NCI-H146 treated with DMSO at 0.1 percent for 48 hours (cell line): ENCODE measurements at regions not wholly inside any gene's neighbourhood (a gene's known extent, or its start where the extent isn't known, plus 50 kb on each side); places are given as distances from the start of the nearest gene placed in this dataset.

ENCODE experiments used
- DNase-seq: peaks from one replicate; lab custom pipeline; 2025; ENCODE audit not compliant: unreplicated experiment; lab: John Stamatoyannopoulos, UW

DNA sequence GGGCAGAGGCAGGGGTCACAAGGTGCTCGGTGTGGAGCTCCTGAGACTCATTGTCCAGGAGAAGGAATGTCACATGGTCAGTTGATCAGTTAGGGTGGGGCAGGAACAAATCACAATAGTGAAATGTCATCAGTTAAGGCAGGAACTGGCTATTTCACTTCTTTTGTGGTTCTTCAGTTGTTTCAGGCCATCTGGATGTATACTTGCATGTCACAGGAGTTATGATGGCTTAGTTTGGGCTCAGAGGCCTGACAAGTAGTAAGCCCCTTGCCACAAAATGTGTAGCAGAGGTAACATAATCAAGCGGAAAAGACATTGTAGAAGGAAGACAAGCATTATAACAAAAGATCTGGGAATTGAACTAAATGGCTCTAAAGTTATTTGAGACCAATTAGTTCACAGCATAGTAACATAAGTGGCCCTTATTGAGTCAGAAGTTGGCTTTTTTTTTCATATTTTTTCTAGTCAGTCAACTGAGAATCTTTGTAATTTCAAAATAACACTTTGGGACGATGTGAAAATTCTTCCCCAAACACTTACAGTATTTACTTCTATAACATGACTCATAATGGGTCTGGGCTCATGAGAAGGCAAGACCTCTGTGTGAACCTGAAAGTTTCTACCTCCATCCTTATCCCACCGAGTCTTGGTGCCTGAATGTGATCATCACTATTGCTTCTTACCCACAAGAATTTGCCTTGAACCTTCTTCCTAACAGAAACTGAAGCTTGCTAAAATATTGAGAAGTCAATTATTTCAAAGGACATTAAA, 137.0 kb upstream of the DPT start:
- DNase-seq = no peak

DNA sequence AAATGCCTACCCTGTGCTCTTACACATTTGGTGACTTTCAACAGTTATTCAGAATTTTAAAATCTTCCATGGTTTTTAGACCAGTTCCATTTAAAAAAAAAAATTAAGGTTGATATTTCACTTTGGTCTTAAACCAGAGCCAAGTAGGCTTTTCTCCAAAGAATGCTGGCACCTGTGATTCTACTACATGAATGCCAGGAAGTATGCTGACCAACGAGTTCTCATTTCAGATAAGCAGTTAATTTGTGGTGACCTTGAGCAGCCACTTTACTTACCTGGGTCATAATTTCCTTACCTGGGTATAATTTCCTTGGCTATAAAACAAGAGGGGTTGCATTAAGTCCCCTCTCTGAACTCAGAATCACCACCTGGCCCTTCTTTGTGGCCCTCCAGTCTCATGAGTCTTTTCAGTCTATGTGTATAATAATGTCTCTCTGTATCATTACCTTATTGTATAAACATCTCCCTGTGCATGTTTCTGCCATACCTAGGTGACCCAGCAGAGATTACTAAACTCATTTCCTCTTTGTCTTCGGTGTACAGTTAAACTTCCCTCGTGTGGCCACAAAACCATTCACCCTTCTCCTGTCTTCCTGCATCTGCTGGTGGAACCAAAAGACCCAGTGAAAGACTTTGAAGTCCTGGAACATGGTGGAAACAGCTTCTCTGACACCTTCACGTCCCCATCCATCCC, 139.1 kb upstream of the DPT start:
- no peak for DNase-seq

DNA sequence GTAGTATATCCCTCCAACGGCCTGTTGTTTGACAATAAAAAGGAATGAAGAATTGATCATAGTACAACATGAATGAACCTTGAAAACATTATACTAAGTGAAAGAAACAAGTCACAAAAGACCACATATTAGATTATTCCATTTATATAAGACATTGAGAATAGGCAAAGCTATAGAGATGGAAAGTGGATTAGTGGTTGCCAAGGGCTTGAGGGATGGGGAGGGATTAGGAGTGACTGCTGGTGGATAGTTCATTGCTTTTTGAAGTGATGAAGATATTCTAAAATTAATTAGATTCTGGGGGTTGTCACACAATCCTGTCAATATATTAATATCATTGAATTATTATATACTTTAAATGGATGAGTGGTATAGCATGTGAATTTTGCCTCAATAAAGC, 142.5 kb upstream of the DPT start:
- DNase-seq = no peak

DNA sequence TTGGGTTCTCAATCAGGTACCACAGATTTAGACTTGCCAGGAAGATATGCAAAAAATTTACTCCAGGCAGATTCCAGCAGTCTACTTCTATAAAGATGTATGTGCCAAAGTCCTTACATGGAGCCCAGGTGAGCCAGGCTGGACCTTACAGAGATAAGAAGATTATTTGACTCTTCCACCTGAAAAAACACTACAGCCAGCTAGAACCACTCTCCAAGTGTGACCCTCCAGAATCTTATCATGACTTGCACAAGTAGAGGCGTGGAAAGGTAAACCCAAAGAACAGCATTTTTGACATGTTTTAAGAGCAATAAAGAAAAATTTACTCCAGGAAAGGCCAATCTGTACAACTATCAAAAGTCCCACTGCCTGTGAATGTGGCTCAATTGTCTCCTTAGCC, 146.8 kb upstream of the DPT start:
- DNase-seq = no peak

DNA sequence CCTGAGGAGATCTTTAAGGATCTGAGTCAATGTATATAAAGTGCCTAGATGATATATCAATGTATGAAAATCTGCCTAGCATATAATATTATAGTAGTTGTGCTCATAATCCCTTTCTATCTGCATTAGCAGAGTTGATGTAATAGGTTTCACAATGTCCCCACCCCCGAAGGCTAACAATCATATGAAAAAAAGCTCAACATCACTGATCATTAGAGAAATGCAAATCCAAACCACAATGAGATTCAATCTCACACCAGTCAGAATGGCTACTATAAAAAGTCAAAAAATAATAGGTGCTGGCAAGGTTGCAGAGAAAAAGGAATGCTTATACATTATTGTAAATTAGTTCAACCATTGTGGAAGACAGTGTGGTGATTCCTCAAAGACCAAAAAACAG, 147.8 kb upstream of the DPT start:
- no peak for DNase-seq

DNA sequence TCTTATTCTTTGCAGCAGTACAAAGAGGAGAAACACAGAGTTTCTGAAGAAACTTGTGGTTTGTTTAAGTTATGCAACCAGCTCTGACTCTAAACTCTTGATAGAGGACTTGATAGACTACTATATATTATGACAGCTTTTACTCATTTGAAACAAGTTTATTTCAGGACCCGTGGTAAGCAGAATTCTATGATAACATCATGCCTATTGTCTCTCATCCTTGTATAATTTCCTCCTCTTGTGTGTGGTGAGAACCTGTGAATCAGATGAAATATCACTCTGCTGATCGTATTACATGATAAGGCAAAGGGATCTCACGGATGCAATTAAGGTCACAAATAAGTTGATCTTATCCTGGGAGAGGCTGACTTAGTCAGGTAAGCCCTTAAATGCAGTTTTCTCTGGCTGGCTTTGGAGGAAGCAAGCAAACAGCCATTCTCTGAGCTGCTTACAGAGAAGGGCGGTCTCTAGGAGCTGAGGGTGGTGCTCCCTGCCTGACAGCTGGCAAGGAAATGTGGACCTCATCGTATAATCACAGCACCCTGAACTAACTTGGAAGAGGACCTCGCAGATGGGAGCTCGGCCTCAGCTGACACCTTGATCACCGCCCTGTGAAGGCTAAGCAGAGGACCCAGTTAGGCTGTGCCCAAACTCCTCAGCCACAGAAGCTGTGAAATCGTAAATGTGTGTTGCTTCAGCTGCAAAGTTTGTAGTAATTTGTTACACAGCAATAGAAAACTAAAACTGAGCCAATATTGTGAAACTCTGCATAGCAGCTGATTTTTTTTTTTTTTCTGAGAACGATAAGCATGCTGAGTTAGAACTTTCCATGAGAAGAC, 151.1 kb upstream of the DPT start:
- peak; percentile 47 for DNase-seq

DNA sequence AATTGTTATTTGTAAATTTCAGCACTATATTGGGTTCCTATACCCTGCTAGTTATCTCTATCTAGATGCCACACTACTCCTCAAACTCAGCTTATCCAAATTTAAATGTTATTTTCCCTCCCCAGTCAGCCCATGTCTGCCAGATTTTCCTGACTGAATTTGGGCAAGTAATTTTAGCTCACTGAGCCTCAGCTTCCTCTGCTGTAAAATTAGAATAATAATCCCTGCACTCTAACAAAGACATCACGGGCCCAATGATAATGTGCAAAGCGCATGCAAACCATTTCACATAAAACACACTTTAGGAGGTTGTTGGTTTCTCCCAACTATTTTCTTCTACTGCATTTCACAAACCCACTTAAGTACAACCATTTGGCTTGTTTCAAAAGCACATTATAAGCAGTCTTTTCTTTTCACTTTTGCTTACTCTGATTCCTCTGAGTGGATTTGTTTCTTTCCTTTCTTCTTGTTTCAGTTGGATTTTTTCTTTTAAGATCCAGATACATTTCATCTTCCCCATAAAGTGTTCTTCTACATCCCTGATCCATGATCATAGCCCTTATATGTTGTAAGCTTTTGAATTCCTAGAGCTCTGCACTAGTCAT, 152.8 kb upstream of the DPT start:
- no peak for DNase-seq

DNA sequence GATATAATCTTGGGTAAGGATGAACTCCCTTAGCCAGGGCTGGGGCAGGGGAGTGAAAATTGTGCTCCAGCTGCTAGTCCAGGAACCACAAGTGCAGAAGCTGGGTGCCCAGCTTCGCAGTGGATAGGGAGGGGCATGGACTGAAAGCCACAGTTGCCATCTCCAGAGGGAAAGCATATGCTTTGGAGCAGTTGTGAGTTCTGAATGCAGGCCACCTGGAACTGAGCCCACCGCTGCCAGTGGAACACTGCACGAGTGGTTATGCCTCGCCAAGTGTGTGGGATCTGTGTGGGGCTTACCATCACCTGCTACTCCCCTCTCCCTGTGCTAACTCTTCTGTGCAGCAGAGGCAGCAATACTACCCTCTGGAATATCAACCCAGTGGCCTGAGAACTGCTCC, 158.4 kb upstream of the DPT start:
- no peak for DNase-seq

DNA sequence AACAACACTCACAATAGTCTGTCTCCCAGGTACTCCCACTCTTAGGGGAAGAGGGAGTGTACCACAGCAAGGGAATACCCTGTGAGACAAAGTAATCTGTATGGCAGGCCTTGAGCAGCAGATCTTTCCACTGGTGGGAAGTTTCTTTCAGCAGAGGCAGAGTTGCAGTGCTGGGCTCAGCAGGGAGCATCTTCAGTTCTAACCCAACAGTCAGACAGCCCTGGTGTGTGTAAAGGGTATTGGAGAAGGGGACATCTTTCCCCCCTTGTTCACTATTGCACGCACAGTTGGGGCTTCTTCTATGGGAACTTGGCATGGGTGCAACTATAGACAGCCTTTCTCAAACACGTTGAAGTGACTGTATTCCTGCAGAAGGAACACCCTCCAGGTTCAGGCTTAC, 159.4 kb upstream of the DPT start:
- DNase-seq = no peak

DNA sequence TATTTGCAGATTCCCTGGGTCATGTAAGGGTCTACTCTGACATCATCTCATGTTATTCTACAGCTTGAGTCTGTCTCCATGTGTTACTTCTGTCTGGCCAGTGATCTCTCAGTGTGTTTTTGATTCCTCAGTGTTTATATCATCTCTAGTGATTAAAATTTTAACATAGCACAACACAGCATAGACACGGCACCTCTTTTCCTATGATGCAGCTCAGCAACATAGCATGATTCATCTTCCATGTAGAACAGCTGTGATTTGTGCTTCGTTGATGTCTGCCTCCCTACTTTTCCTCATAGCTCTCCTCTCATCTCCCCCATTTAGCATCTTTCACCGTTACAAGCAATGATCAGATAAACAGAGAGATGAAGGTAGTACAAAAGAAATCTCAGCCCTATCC, 163.9 kb upstream of the DPT start:
- DNase-seq = no peak

DNA sequence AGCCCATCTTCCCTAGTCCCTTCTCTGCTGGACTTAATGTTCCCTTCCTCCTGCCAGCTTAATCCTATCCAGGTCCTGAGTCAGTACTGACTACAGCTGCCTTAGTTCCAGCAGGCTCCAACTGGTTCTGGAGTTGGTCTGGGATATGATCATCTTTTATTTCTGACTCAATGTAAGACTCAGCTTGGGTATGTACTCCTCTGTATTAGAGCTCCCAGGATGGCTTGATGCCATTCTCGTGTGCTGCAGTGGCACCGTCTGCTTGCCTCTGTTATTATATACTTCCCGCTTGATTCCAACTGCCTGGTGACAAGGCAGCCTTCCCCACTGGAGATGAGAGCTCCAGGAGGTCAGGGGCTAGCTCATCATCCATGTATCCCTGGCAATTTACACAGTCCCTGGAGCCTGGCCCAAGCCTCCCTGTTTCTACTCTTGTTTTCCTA, 164.4 kb upstream of the DPT start:
- DNase-seq = peak; percentile 10

DNA sequence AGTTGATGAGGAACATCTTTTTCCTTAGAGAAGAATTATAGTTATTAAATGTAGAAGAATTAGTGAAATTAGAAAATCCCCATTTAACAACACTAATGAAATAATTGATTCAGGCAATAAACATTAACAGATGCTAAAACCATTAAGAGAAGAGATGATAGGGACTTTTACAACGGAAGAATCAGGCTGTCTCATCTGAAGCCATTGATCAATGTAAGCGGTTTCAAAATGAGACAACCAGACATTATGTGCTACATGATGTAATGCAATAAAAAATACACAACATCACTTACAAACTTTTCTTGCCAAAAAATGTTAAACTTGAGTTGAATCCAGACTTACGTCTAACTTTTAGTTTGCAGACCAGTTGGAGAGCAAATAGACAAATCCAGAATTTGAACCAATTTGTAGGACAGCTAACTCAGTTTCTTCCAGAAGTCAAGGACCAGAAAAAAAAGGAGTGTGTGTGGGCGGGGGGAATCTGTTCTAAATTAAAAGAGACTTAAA, 165.4 kb upstream of the DPT start:
- no peak for DNase-seq

DNA sequence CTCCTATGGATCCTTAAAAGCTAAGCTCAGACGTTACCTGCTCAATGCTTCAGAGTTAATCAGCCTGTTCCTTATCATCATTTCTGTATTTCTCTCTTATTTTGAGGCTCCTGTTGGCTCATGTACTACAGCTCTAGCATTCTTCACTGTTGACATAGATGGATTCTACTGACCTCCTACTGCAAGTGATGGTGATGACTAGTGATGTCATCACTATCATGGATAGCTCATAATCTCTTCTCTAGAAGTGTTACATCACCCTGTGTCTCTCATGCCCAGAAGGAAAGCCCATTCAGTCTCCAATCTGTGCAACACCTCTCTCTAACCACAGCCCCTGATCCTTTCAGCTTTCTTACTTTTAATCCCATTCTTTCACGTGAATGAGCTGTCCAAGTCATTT, 168.2 kb upstream of the DPT start:
- no peak for DNase-seq

DNA sequence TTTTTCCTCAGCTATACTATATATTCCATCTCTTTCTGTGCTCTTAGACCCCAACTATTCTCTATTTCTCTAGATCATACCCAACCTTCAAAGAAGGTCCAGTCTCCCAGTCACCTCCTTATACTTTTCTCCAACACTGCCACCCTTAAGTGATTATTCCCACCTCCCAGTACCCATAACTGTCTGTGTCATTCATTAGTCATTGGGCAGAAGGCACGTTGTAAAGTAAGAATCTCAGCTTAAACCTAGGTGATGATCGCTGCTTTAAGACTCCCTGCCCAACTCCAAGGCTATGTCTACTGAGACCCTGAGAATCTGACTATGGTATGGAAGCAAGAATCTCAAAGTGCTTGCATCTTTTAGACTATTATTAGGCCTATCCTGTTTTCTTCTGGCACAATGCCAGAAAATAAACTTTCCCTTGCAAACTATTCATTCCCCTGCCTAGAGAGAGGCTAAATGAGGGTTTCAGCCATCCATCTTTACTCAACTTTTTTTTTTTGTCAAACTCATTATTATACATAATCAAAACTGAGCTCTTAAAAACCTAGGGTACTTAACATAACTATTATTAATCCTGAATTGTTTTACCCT, 174.3 kb upstream of the DPT start:
- no peak for DNase-seq

DNA sequence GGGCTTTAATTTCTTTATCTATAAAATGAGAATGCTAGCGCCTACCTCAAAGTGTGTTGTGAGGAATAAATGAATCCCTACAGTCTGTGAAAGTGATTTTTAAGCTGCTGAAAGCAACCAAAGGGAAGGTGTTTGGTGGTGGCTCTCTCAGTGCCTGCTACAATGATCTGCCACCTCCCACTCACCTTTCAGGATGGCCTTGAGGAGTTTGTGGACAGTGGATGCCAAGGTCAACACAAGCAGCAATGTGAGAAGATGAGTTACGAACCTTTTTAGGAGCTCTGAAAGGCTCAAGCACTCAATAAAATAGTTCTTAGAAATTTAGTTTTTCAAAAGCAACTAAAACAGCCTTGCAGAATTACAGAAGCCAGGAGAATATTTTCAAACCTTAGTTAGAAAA, 176.6 kb upstream of the DPT start:
- DNase-seq = no peak

DNA sequence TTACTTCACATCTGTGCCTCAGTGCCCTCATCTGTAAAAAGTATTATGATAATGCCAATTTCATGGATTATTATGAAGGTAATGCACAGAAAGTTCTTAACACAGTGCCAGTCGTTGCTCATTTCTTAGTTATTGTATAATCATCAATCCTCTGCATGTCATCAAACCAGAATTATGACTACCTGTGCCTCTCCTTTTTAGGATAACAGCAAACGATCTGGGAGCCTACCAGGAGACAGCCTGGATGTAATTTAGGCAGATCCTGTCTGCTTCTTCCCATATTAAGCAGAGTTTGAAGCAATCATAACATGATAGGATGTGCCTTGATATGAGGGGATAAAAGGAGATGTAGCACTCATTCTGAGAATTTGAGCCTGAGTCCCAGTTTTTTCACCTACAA, 177.4 kb upstream of the DPT start:
- no peak for DNase-seq

DNA sequence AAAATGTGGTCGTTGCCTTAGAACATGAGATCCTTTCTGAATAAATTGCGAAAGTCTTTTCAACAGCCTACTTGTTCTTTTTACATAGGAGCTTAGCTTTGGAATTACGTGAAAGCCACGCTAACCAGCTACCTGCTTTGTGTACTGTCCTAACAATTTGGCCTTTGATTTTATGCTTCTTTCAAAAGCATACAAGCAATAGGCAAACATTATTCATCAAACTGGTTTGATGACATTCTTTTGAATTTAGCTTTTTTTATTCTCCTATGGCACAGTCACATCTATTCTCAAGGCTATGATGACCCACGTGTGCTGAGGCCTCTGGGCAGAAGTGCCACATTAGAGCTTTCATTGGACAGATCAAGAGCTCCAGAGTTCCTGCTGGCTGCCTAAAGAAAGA, 178.0 kb upstream of the DPT start:
- no peak for DNase-seq

DNA sequence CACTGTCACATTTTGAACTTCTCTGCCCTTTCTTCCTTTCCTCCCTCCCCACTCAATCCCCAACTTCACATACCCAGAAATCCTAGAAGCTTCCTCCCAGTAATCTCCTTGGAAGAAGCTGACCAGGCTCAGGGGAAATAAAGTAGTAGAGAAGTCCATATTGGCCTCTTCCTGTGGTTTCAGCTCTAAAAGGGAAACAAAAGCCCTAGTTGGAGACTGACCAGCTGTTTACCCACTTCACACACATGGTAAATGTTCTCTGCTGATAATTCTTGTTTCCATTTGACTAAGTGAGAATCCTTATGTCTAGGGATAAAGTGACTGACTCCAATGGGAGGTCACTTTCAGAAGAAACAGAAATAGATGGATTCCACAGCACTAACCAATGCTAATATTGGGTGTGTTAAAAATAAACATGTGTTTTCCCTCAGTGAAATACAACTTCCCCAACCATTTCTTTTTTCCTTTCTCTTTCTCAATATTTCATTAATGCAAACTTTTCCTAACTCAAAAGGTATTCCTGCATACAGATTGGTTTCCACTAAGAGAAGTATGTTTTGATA, 178.9 kb upstream of the DPT start:
- DNase-seq = no peak

DNA sequence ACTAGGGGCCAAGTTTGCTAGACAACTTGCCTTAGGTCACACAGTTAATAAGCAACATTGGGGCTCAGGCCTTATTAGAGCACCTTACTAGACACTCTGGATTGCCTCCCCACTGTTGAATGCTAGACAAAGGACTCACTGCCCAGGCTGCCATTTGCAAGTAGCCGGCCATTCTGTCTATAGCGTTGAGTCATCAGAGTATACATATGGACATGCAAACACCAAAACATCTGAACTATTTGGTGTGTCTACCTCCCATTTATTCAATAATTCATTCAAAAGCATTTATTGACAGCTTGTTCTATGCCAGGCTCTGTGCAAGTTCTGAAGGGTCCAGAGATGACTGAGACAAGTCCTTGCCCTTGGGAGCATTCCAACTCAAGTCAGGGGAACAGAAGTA, 181.4 kb upstream of the DPT start:
- no peak for DNase-seq

DNA sequence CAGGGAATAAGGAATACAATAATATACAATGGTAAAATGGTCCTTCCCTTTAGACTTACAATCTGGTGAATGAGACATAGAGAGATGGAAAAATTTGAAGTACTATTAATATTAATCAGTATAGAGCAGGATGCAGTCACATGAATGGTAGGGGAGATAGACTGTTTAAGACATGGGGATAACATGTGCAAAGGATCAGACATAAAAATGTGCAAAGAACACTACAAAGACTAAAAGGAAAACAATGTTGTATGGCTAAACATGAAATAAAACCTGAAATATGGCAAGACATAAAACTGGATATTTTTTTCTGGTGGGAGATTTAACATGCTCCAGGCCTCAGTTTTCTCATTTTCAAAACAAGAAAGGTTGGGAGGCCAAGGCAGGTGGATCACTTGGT, 182.4 kb upstream of the DPT start:
- no peak for DNase-seq
